Fibroblast of lung (primary cell): ENCODE measurements at regions not wholly inside any gene's neighbourhood (a gene's known extent, or its start where the extent isn't known, plus 50 kb on each side); places are given as distances from the start of the nearest gene placed in this dataset.

ENCODE experiments used
- DNase-seq, 2 donors: peaks; one replicate each; pipeline versions ENCODE4 v3.0.0 to v3.0.0-alpha.2; 2010; ENCODE audit warnings: low read depth in 2 of 2
- H2AFZ ChIP-seq: 2 replicates; pipeline ENCODE4 v1.5.1; 2012; ENCODE audit warnings: low read length, control low read depth, inconsistent platforms
- H3K27ac ChIP-seq: 2 replicates; pipeline ENCODE4 v1.5.1; 2011; ENCODE audit warnings: low read length, control low read depth; ENCODE audit not compliant: insufficient read depth
- H3K27me3 ChIP-seq: 2 replicates; pipeline ENCODE4 v1.5.1; 2011; ENCODE audit warnings: mild to moderate bottlenecking, low read length; ENCODE audit not compliant: control insufficient read depth, insufficient read depth
- H3K36me3 ChIP-seq: 2 replicates; pipeline ENCODE4 v1.5.1; 2011; ENCODE audit warnings: low read length; ENCODE audit not compliant: control insufficient read depth, insufficient read depth
- H3K4me1 ChIP-seq: 2 replicates; pipeline ENCODE4 v1.5.1; 2011; ENCODE audit warnings: low read length; ENCODE audit not compliant: control insufficient read depth, insufficient read depth; ENCODE audit errors: extremely low read depth
- H3K4me2 ChIP-seq: 2 replicates; pipeline ENCODE4 v1.5.1; 2011; ENCODE audit warnings: low read length, control low read depth; ENCODE audit not compliant: insufficient read depth; ENCODE audit errors: extremely low read depth
- H3K4me3 ChIP-seq, 4 experiments: fragments of 200-600 bp in 1 of 4; sonication (generic) in 1 of 4; replicated peaks in 1 of 4; 2 replicates each; pipeline ENCODE4 v1.5.1; 2011 to 2016; ENCODE audit warnings: low read length in 4 of 4, low read depth in 3 of 4, mild to moderate bottlenecking in 3 of 4, control low read depth in 2 of 4, inconsistent platforms in 1 of 4, mixed read lengths in 1 of 4; ENCODE audit not compliant: insufficient read depth in 1 of 4; ENCODE audit errors: control extremely low read depth in 1 of 4
- H3K79me2 ChIP-seq: 2 replicates; pipeline ENCODE4 v1.5.1; 2012; ENCODE audit warnings: mild to moderate bottlenecking, low read length, inconsistent platforms; ENCODE audit not compliant: control insufficient read depth, insufficient read depth
- H3K9ac ChIP-seq: 2 replicates; pipeline ENCODE4 v1.5.1; 2011; ENCODE audit warnings: mild to moderate bottlenecking, low read length, control low read depth; ENCODE audit not compliant: insufficient read depth
- H3K9me3 ChIP-seq: 2 replicates; pipeline ENCODE4 v1.5.1; 2012; ENCODE audit warnings: low read depth, low read length; ENCODE audit not compliant: control insufficient read depth, insufficient read depth
- H4K20me1 ChIP-seq: 2 replicates; pipeline ENCODE4 v1.5.1; 2011; ENCODE audit warnings: low read length; ENCODE audit not compliant: control insufficient read depth, insufficient read depth; ENCODE audit errors: extremely low read depth
- CTCF ChIP-seq, 2 donors: IDR thresholded peaks in 1 of 2; conservative IDR thresholded peaks in 1 of 2; 1 replicate in 1 of 2; 2 replicates in 1 of 2; pipeline ENCODE4 v1.5.1; 2011 to 2012; ENCODE audit warnings: low read length in 2 of 2, control low read depth in 1 of 2, inconsistent platforms in 1 of 2, low read depth in 1 of 2, mild to moderate bottlenecking in 1 of 2
- EZH2 ChIP-seq: IDR thresholded peaks from 2 replicates; pipeline ENCODE4 v1.5.1; 2012; ENCODE audit warnings: low read length, control low read depth, mild to moderate bottlenecking; ENCODE audit errors: missing control alignments

GRCh38 chr17:70584255-70584654 is 414.9 kb downstream of the KCNJ2 start:
- DNase-seq: no peak
- Histone ChIP-seq H3K9me3 (no peaks in the 10 kb centered on the region), H3K4me2 (no peak overlapping the region)

GRCh38 chr17:70588003-70588402 is 418.7 kb downstream of the KCNJ2 start:
- H3K4me2 ChIP-seq: no peak overlapping the region
- no peaks in the 10 kb centered on the region for H3K4me1 ChIP-seq
- no peak overlapping the region for H2AFZ ChIP-seq
- no peaks in the 10 kb centered on the region for H4K20me1 ChIP-seq
- no peak overlapping the region for H3K27ac ChIP-seq
- no peaks in the 10 kb centered on the region for H3K9me3 ChIP-seq
- no peaks in the 10 kb centered on the region for H3K79me2 ChIP-seq
- H3K9ac ChIP-seq: no peak overlapping the region
- no peaks in the 10 kb centered on the region for H3K27me3 ChIP-seq
- no peaks in the 10 kb centered on the region for H3K36me3 ChIP-seq
- no peak for TF ChIP-seq EZH2
- TF ChIP-seq CTCF (conservative IDR thresholded peaks at IDR 0.05 in 1 of 2, IDR thresholded peaks at IDR 0.05 in 1 of 2; ENCODE audit: low read depth in 1 of 2, low read length in 2 of 2): no peak
- no peak overlapping the region for H3K4me3 ChIP-seq
- peak in 1 of 2 donors; percentile 65 for DNase-seq

More at GRCh38 chr17:70584255-70584654, 414.9 kb downstream of the KCNJ2 start:
- H3K4me3 ChIP-seq: no peak overlapping the region
- H3K4me1 ChIP-seq: no peaks in the 10 kb centered on the region
- no peaks in the 10 kb centered on the region for H4K20me1 ChIP-seq
- TF ChIP-seq EZH2 (no peak), CTCF (conservative IDR thresholded peaks at IDR 0.05 in 1 of 2, IDR thresholded peaks at IDR 0.05 in 1 of 2; ENCODE audit: low read depth in 1 of 2, low read length in 2 of 2) (no peak)
- no peak overlapping the region for H3K9ac ChIP-seq
- no peaks in the 10 kb centered on the region for H3K27me3 ChIP-seq
- H2AFZ ChIP-seq: no peak overlapping the region
- H3K27ac ChIP-seq: no peak overlapping the region
- no peaks in the 10 kb centered on the region for H3K36me3 ChIP-seq
- no peaks in the 10 kb centered on the region for H3K79me2 ChIP-seq

GRCh38 chr17:70597774-70598173 is 428.4 kb downstream of the KCNJ2 start:
- H3K9ac ChIP-seq: no peak overlapping the region
- no peaks in the 10 kb centered on the region for H3K9me3 ChIP-seq
- H3K36me3 ChIP-seq: no peaks in the 10 kb centered on the region
- no peaks in the 10 kb centered on the region for H3K4me1 ChIP-seq
- DNase-seq: peak in 1 of 2 donors; percentile 20
- H4K20me1 ChIP-seq: no peaks in the 10 kb centered on the region
- no peak overlapping the region for H3K4me2 ChIP-seq
- TF ChIP-seq CTCF (conservative IDR thresholded peaks at IDR 0.05 in 1 of 2, IDR thresholded peaks at IDR 0.05 in 1 of 2; ENCODE audit: low read depth in 1 of 2, low read length in 2 of 2) (no peak), EZH2 (no peak)
- H3K79me2 ChIP-seq: no peaks in the 10 kb centered on the region
- no peak overlapping the region for H2AFZ ChIP-seq
- H3K27me3 ChIP-seq: no peaks in the 10 kb centered on the region
- no peak overlapping the region for H3K27ac ChIP-seq
- no peak overlapping the region for H3K4me3 ChIP-seq
